ENCODE measurements at regions not wholly inside any gene's neighbourhood (a gene's known extent, or its start where the extent isn't known, plus 50 kb on each side); places are given as distances from the start of the nearest gene placed in this dataset.
"Not testable (repeated sequence)": the region's sequence is repeated elsewhere in the genome, so short reads cannot be mapped to it uniquely, and the experiment has no call there.

GRCh38 chr10:37067576-37067975 lies 57.8 kb upstream of the ANKRD30A start:
- intact Hi-C loops (cut with micrococcal nuclease): no loop called here

GRCh38 chr10:37062296-37062695 lies 63.1 kb upstream of the ANKRD30A start:
- intact Hi-C loops (cut with micrococcal nuclease): not testable (repeated sequence)

GRCh38 chr10:37057261-37057660 lies 68.1 kb upstream of the ANKRD30A start:
- intact Hi-C loops (cut with micrococcal nuclease): no loop called here

- intact Hi-C loops (cut with micrococcal nuclease): no loop called here
Measured at GRCh38 chr10:37053476-37053875, 71.9 kb upstream of the ANKRD30A start.

- intact Hi-C loops (cut with micrococcal nuclease): not testable (repeated sequence)
Measured at GRCh38 chr10:37049982-37050381, 75.4 kb upstream of the ANKRD30A start.

GRCh38 chr10:37044319-37044718 lies 81.1 kb upstream of the ANKRD30A start:
- intact Hi-C loops (cut with micrococcal nuclease): not testable (repeated sequence)

GRCh38 chr10:37035853-37036252 lies 89.5 kb upstream of the ANKRD30A start:
- intact Hi-C loops (cut with micrococcal nuclease): no loop called here

GRCh38 chr10:37015498-37015897 lies 109.9 kb upstream of the ANKRD30A start:
- intact Hi-C loops (cut with micrococcal nuclease): no loop called here

- intact Hi-C loops (cut with micrococcal nuclease): no loop called here
Measured at GRCh38 chr10:37010741-37011140, 114.7 kb upstream of the ANKRD30A start.

- intact Hi-C loops (cut with micrococcal nuclease): not testable (repeated sequence)
Measured at GRCh38 chr10:37008276-37008675, 117.1 kb upstream of the ANKRD30A start.

- intact Hi-C loops (cut with micrococcal nuclease): no loop called here
Measured at GRCh38 chr10:37003126-37003525, 122.3 kb upstream of the ANKRD30A start.

GRCh38 chr10:36995806-36996205 lies 129.6 kb upstream of the ANKRD30A start:
- intact Hi-C loops (cut with micrococcal nuclease): not testable (repeated sequence)

- intact Hi-C loops (cut with micrococcal nuclease): no loop called here
Measured at GRCh38 chr10:36994886-36995285, 130.5 kb upstream of the ANKRD30A start.

- intact Hi-C loops (cut with micrococcal nuclease): no loop called here
Measured at GRCh38 chr10:36989233-36989632, 136.2 kb upstream of the ANKRD30A start.

- intact Hi-C loops (cut with micrococcal nuclease): no loop called here
Measured at GRCh38 chr10:36946598-36946997, 178.8 kb upstream of the ANKRD30A start.

- intact Hi-C loops (cut with micrococcal nuclease): no loop called here
Measured at GRCh38 chr10:36943544-36943943, 181.9 kb upstream of the ANKRD30A start.

- intact Hi-C loops (cut with micrococcal nuclease): no loop called here
Measured at GRCh38 chr10:36942616-36943015, 182.8 kb upstream of the ANKRD30A start.

- intact Hi-C loops (cut with micrococcal nuclease): no loop called here
Measured at GRCh38 chr10:36903040-36903439, 222.4 kb upstream of the ANKRD30A start.

GRCh38 chr10:36899652-36900051 lies 225.7 kb upstream of the ANKRD30A start:
- intact Hi-C loops (cut with micrococcal nuclease): no loop called here

GRCh38 chr10:36888925-36889573 lies 236.3 kb upstream of the ANKRD30A start:
- intact Hi-C loops (cut with micrococcal nuclease): loop anchor here (2.0 kb wide), 1 partner anchor 1478 kb away; no protein-coding TSS in a partner anchor

GRCh38 chr10:36886303-36886891 lies 239.0 kb upstream of the ANKRD30A start:
- intact Hi-C loops (cut with micrococcal nuclease): no loop called here

GRCh38 chr10:36885746-36886145 lies 239.7 kb upstream of the ANKRD30A start:
- intact Hi-C loops (cut with micrococcal nuclease): no loop called here

- intact Hi-C loops (cut with micrococcal nuclease): no loop called here
Measured at GRCh38 chr10:36882781-36883180, 242.6 kb upstream of the ANKRD30A start.

All from T-helper 1 cell treated with Interleukin-12 subunit alpha and Interleukin-12 subunit beta and Interleukin-4 antibody, amounts not matched to agents 30 ng/mL and 1 ng/mL, for 36 hours (primary cell).